Retinal pigment epithelial cell (primary cell): ENCODE measurements at regions not wholly inside any gene's neighbourhood (a gene's known extent, or its start where the extent isn't known, plus 50 kb on each side); places are given as distances from the start of the nearest gene placed in this dataset.
"Not testable (repeated sequence)": the region's sequence is repeated elsewhere in the genome, so short reads cannot be mapped to it uniquely, and the experiment has no call there.

Experiments used
- DNase-seq: peaks from one replicate; pipeline ENCODE4 v3.0.0-alpha.2; 2010; ENCODE audit warnings: low read depth
- H3K4me3 ChIP-seq: 2 replicates; pipeline ENCODE4 v1.5.1; 2011; ENCODE audit warnings: mild to moderate bottlenecking, low read length, control low read depth, moderate library complexity
- CTCF ChIP-seq: conservative IDR thresholded peaks from 2 replicates; pipeline ENCODE4 v1.5.1; 2011; ENCODE audit warnings: low read depth, low read length, control low read depth, inconsistent platforms

- no peak for TF ChIP-seq CTCF
- DNase-seq: no peak
- no peak overlapping the region for H3K4me3 ChIP-seq
Observed at GRCh38 chr6:155542036-155542435, 86.4 kb upstream of the NOX3 start.

GRCh38 chr6:155538708-155539390, 83.2 kb upstream of the NOX3 start:
- TF ChIP-seq CTCF: no peak
- DNase-seq: no peak
- H3K4me3 ChIP-seq: no peak overlapping the region

- DNase-seq: no peak
- H3K4me3 ChIP-seq: no peak overlapping the region
- no peak for TF ChIP-seq CTCF
Observed at GRCh38 chr6:155534678-155535077, 79.0 kb upstream of the NOX3 start.

- DNase-seq: no peak
- peak; percentile 76 for TF ChIP-seq CTCF
- H3K4me3 ChIP-seq: no peak overlapping the region
Observed at GRCh38 chr6:155530219-155530834, 74.7 kb upstream of the NOX3 start.

- DNase-seq, H3K4me3 ChIP-seq: not testable (repeated sequence)
Observed at GRCh38 chr6:155529814-155530213, 74.2 kb upstream of the NOX3 start.

- TF ChIP-seq CTCF: no peak
- DNase-seq: peak; percentile 94
- no peak overlapping the region for H3K4me3 ChIP-seq
Observed at GRCh38 chr6:155528982-155529453, 73.4 kb upstream of the NOX3 start.

- no peak for TF ChIP-seq CTCF
- no peak overlapping the region for H3K4me3 ChIP-seq
- DNase-seq: no peak
Observed at GRCh38 chr6:155528335-155528734, 72.7 kb upstream of the NOX3 start.
